ENCODE measurements at regions not wholly inside any gene's neighbourhood (a gene's known extent, or its start where the extent isn't known, plus 50 kb on each side); places are given as distances from the start of the nearest gene placed in this dataset.

DNA sequence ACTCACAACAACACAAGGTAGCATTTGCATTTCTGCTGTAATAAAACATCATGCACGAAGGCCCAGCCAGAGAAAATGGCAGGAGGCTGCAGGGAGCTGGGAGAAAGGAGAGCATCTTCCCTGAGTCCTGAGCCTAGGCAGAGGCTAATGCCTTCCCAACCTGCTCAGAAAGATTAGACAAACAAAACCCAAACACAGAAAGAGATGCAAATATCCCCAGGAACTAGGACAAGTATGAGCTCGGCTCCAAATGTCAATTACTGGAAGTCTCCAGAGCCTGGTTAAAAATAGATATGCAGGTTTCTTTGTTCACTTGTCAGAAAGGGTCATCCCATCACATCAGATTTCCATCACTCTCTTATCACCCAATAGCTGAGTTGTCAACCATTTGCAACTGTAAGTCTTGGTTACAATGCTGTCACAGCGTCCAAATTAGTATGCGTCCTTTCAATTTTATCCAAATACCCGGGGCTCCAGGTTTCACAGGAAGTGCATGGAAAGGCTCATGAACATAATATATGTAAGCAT is 316.5 kb upstream of the CELF2 start:
- intact Hi-C loops (cut with micrococcal nuclease; ENCODE audit: unreplicated experiment), result no loop called here
- Histone ChIP-seq H3K9me2 (ENCODE audit: insufficient read depth) (no peaks in the 10 kb centered on the region), H3K4me1 (replicated peaks; ENCODE audit: insufficient read depth) (no peaks in the 10 kb centered on the region), H3K79me2 (ENCODE audit: low read depth) (no peaks in the 10 kb centered on the region), H3K4me3 (no peak overlapping the region), H3F3A (ENCODE audit: insufficient read depth, low read depth) (no peaks in the 10 kb centered on the region), H3K27ac (no peak overlapping the region), H3K4me2 (no peak overlapping the region), H3K36me3 (ENCODE audit: low read depth) (no peaks in the 10 kb centered on the region), H3K27me3 (ENCODE audit: insufficient read depth, low read depth) (no peaks in the 10 kb centered on the region), H3K9me3 (ENCODE audit: insufficient read depth, low read depth) (no peaks in the 10 kb centered on the region), H2AFZ (no peak overlapping the region), H4K20me1 (ENCODE audit: insufficient read depth) (no peaks in the 10 kb centered on the region)
- no TSS peak for BruUV-seq (replicated peaks)
- TF ChIP-seq, protein P1, sequence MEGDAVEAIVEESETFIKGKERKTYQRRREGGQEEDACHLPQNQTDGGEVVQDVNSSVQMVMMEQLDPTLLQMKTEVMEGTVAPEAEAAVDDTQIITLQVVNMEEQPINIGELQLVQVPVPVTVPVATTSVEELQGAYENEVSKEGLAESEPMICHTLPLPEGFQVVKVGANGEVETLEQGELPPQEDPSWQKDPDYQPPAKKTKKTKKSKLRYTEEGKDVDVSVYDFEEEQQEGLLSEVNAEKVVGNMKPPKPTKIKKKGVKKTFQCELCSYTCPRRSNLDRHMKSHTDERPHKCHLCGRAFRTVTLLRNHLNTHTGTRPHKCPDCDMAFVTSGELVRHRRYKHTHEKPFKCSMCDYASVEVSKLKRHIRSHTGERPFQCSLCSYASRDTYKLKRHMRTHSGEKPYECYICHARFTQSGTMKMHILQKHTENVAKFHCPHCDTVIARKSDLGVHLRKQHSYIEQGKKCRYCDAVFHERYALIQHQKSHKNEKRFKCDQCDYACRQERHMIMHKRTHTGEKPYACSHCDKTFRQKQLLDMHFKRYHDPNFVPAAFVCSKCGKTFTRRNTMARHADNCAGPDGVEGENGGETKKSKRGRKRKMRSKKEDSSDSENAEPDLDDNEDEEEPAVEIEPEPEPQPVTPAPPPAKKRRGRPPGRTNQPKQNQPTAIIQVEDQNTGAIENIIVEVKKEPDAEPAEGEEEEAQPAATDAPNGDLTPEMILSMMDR (conservative IDR thresholded peaks at IDR 0.05), result no peak
- no peak for TF ChIP-seq EZH2 (IDR thresholded peaks at IDR 0.05; ENCODE audit: low read depth)
- POLR2A ChIA-PET (ENCODE audit: unreplicated experiment), result no interaction called here
- CTCF ChIA-PET, result no interaction called here
- DNase-seq, result no peak

DNA sequence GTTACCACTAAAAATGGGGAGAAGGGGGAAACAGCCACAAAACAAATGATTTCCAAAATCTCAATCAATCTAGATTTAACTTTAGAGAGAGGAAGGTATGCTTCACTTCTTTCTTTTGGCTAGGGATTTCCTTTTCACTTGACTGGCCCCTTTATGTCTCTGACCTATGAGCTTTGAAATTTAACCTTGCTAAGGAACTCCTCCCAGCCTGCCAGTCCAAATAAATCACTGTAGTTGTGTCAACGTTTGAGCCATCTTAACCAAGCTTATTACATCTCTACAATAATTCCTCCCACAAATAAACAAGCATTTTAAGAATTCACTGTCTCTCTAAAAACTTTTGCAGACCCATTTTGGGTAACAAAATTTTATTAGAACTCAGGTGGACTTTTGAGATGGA is 315.5 kb upstream of the CELF2 start:
- no TSS peak for BruUV-seq (replicated peaks)

GRCh38 chr10:10703382-10703781 is 314.3 kb upstream of the CELF2 start:
- intact Hi-C loops (cut with micrococcal nuclease; ENCODE audit: unreplicated experiment), result no loop called here
- Histone ChIP-seq H3K4me3 (no peak overlapping the region), H3K36me3 (ENCODE audit: low read depth) (no peaks in the 10 kb centered on the region), H3K4me1 (replicated peaks; ENCODE audit: insufficient read depth) (no peaks in the 10 kb centered on the region), H2AFZ (no peak overlapping the region), H3K79me2 (ENCODE audit: low read depth) (no peaks in the 10 kb centered on the region), H3K9me2 (ENCODE audit: insufficient read depth) (no peaks in the 10 kb centered on the region), H3K9me3 (ENCODE audit: insufficient read depth, low read depth) (no peaks in the 10 kb centered on the region), H4K20me1 (ENCODE audit: insufficient read depth) (no peaks in the 10 kb centered on the region), H3K27ac (no peak overlapping the region), H3K27me3 (ENCODE audit: insufficient read depth, low read depth) (no peaks in the 10 kb centered on the region), H3K4me2 (no peak overlapping the region), H3F3A (ENCODE audit: insufficient read depth, low read depth) (no peaks in the 10 kb centered on the region)
- ChIA-PET POLR2A (ENCODE audit: unreplicated experiment) (no interaction called here), CTCF (no interaction called here)
- no TSS peak for BruUV-seq (replicated peaks)
- DNase-seq, result no peak
- TF ChIP-seq, protein P1 (conservative IDR thresholded peaks at IDR 0.05), result no peak

More for the DNA sequence above, 315.5 kb upstream of the CELF2 start:
- H3K4me3 ChIP-seq, result no peak overlapping the region
- TF ChIP-seq, protein P1 (conservative IDR thresholded peaks at IDR 0.05), result no peak
- no peak for TF ChIP-seq EZH2 (IDR thresholded peaks at IDR 0.05; ENCODE audit: low read depth)
- H3K36me3 ChIP-seq (ENCODE audit: low read depth), result no peaks in the 10 kb centered on the region
- no peaks in the 10 kb centered on the region for H3K79me2 ChIP-seq (ENCODE audit: low read depth)
- ChIA-PET POLR2A (ENCODE audit: unreplicated experiment) (no interaction called here), CTCF (no interaction called here)
- H3K4me1 ChIP-seq (replicated peaks; ENCODE audit: insufficient read depth), result no peaks in the 10 kb centered on the region
- H2AFZ ChIP-seq, result no peak overlapping the region
- no peaks in the 10 kb centered on the region for H3K9me2 ChIP-seq (ENCODE audit: insufficient read depth)
- H3K27me3 ChIP-seq (ENCODE audit: insufficient read depth, low read depth), result no peaks in the 10 kb centered on the region
- H4K20me1 ChIP-seq (ENCODE audit: insufficient read depth), result no peaks in the 10 kb centered on the region
- no peaks in the 10 kb centered on the region for H3K9me3 ChIP-seq (ENCODE audit: insufficient read depth, low read depth)
- no peak for DNase-seq
- H3K27ac ChIP-seq, result no peak overlapping the region
- intact Hi-C loops (cut with micrococcal nuclease; ENCODE audit: unreplicated experiment), result no loop called here
- no peak overlapping the region for H3K4me2 ChIP-seq
- H3F3A ChIP-seq (ENCODE audit: insufficient read depth, low read depth), result no peaks in the 10 kb centered on the region
